Sigmoid colon (tissue), 3 donors: ENCODE measurements at regions not wholly inside any gene's neighbourhood (a gene's known extent, or its start where the extent isn't known, plus 50 kb on each side); places are given as distances from the start of the nearest gene placed in this dataset.

ENCODE experiments used
- CTCF ChIP-seq, 4 experiments: fragments of 450-650 bp in 3 of 4; fragments of 200-600 bp in 1 of 4; IDR thresholded peaks; one replicate each; pipeline ENCODE4 v1.5.1; 2016 to 2019; ENCODE audit warnings: antibody characterized with exemption in 4 of 4, mild to moderate bottlenecking in 3 of 4, moderate library complexity in 2 of 4
- POLR2A ChIP-seq, 2 donors: fragments of 450-650 bp; IDR thresholded peaks; one replicate each; pipeline ENCODE4 v1.6.1; 2016; ENCODE audit warnings: antibody characterized with exemption in 2 of 2, mild to moderate bottlenecking in 2 of 2, moderate library complexity in 2 of 2

- TF ChIP-seq CTCF (IDR thresholded peaks at IDR 0.05) (no peak), POLR2A (IDR thresholded peaks at IDR 0.05) (no peak)
Observed at GRCh38 chr21:35298757-35299156, 249.7 kb upstream of the RUNX1 start.
